Non-pigmented ciliary epithelial cell (primary cell): ENCODE measurements at regions not wholly inside any gene's neighbourhood (a gene's known extent, or its start where the extent isn't known, plus 50 kb on each side); places are given as distances from the start of the nearest gene placed in this dataset.
"Not testable (repeated sequence)": the region's sequence is repeated elsewhere in the genome, so short reads cannot be mapped to it uniquely, and the experiment has no call there.

ENCODE experiments used
- DNase-seq: peaks from one replicate; pipeline ENCODE4 v3.0.0-alpha.2; 2010; ENCODE audit warnings: low read depth

DNA sequence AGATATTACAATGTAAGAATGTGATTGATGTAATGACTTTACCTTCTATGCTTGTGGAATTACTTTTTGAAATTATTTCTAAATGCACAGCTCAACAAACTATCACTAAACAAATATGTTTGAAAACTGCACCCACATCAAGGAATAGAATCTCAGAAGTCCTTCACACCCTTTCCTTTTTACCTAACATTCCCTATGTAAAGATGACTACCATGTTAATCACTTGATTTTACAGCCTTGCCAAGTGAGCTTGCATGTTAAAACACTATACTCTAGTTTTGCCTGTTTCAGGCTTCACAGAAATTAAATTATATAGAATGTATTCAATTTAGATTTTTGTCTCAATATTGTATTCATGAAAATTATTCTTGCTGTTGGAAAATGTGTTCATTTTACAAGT lies 1169.4 kb upstream of the CELF2 start:
- DNase-seq = no peak

DNA sequence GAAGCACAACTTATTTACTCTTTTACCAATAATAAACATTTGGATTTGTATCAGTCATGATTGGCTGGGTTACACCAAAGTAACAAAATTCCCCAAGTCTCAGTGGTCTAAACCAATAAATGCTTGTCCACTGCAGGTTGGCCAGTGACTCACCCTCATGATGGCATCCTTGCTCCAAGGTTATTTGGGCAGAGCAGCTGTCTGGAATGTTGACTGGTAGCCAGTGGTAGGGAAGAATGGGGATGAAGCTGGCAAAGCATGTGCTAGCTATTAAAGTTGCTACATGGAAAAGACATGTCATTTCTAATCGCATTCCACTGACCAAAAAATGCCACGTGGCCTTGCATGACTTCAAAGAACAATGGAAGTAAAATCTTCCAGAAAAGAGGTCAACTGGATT lies 1168.7 kb upstream of the CELF2 start:
- no peak for DNase-seq

DNA sequence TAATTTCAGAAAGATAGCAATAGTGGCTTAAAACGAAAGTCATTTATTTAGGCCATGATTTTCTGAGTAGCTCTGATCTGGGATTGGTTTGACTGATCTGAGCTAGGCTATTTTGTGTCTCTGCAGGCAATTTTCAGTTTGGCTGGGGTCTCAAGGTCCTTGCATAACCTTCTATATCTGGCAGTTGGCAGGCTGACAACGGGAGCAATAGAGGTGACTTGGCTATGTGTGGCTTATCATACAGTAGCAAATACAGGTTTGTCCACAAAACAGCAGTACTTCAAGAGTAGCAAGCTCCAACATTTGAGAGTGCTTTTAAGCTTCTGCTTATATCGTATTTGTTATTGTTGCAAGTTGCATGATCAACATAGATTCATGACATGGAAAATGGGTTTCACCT lies 1167.3 kb upstream of the CELF2 start:
- no peak for DNase-seq

DNA sequence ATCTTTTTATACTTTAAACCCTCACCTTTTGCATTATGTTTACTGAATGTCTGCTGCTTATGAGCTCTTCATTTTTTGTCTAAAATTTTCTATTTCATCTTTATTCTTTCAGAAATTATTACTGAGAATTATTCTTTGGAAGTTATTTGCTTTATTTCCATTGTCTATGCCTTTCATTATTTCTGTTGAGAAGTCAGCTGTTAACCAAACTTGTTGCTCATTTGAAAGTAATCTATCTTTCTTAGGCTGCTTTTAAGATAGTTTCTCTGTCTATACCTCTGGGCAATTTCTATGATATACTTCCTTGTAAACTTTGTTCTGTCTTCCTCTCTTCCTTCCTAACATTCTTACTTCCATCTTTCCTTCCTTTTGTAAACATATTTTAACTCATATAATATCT lies 1165.9 kb upstream of the CELF2 start:
- DNase-seq = no peak

DNA sequence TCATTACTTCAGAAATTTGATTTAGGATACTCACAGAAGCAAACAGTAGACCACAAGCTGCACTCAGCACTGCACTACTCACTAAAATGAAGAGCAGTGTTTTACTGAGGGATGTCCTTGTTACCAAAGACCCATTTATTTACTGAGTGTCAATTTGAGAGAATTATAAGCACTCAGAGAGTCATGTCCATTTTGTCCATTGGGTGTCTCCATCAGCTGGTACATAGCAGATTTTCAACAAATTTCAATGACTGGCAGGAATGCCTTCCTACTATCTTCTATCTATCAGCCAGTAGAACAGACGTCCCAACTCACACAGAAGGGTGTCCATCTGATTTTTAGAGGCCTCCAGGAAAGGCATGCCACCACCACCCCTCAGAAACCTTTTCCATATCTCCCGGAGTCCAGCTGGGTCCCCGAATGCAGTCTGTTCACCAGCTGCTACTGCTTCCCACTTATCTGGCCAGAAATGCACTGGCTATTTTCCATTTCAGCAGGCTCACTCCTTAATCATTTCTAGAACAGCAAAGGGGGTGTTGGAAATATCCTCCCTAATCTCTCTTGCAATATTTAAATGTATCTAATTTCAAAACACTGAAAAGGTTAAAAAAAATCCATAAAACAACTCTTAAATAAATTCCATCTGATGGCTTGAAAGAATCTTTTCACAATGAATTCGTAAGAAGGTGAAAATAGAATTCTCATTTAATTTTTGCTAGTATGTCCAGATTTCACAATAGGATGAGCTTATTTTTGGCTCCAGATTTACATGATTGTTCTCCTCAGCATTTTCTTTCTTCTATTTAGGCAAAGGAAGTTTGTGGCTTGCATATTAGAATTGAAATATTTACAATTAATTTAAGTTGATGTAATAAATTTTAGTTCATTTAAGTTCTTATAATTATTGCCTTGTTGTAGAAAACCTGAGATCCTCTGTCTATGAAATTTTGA lies 1164.0 kb upstream of the CELF2 start:
- DNase-seq = no peak

DNA sequence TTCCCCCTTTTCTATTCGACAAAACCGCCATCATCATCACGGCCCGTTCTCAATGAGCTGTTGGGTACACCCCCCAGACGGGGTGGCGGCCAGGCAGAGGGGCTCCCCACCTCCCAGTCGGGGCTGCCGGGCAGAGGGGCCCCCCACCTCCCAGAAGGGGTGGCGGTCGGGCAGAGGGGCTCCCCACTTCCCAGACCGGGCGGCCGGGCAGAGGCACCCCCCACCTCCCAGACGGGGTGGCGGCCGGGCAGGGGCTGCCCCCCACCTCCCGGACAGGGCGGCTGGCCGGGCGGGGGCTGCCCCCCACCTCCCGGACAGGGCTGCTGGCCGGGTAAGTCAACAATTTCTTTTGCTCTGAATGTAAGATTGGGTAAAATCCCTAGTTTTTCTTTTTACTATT lies 1162.2 kb upstream of the CELF2 start:
- DNase-seq = not testable (repeated sequence)

DNA sequence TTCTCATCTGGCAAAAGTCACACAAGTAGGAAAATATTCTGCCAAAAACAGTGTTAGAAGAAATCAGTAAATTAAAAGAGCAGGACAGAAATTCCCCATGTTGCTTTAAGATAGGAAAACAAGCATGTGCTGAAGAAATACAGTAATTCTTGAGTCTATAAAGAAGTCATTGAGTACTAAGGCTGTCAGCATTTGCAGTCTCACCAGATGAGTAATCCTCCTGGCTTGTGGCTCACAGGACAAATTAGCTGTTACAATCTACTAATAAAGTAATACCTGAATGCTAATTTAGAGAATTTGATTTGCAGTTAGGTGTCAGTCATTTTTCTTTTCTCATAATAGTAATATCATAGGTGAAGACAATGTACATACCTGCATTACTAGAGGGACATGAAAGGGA lies 1158.9 kb upstream of the CELF2 start:
- DNase-seq = no peak

DNA sequence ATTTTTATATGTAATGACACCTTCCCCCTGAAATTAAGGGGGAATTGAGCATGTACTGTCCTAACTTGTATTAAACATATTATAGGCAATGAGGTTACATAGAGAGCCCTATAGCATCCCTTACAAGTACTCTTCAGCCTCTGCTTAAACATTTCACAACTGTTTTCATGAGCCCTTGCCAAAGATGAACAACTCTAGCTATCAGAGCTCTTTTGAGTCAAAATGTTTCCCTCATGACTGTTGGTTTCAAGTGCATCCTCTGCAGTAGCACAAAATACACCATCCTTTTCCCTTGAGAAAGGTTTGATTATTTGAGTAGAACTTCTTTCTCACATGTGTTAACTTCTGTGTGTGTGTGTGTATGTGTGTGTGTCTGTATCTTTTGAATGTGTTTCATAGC lies 1157.6 kb upstream of the CELF2 start:
- no peak for DNase-seq

DNA sequence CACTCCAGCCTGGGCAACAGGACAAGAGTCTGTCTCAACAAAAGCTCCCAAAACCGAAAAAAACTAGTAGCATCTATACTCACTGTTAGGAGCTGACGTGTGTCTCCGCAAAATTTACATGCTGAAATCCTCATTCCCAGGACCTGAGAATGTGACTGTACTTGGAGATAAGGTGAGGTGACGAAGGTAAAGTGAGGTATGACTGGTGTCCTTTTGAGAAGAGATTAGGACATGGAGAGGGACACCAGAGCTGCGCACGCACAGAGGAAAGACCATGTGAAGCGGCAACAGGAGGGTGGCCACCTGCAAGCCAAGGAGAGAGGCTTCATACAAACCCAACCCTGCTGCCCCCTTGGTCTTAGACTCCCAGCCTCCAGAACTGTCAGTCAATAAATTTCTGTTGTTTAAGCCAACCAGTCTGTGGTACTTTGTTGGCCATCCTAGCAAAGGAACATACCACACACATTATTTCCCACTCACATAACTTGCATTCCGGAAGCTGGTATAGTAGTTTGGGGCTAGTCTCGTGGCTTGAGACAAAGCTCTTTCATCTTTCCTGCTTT lies 1154.0 kb upstream of the CELF2 start:
- no peak for DNase-seq

DNA sequence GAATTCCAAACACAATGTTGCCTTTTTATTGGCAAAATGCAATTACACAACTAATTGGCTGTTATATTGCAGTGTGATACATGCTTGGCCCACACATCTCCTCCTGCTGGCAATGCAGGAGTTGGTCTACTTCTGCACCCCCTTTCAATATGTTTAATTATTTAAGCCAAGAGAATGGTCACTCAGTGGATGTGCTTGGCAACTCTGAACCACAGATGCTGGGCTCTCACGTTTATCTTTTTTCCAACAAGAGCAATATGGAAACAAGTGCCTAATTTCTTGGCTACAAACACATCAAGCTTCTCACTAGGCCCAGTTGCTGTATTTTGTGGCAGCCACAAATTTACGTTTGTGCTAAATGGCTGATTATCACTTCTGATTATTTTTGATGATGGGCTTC lies 1149.2 kb upstream of the CELF2 start:
- no peak for DNase-seq

DNA sequence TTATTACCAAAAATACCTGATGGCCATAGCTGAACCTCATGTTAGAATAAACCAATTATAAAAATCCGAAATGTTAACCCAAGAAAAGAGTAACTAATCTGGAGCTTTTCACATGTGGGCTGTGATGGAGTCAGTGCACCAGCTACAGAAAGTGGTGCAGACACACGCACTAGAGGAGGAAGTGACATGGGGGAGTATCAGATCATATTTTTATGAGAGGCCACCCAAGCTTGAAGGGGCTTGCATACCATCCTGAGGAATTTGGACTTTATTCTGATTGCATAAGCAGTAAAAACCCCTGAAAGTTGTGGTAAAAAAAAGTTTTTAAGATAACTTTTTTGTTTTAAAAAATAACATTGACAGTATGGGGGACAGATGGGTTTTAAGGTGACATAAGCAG lies 1148.5 kb upstream of the CELF2 start:
- DNase-seq = no peak

DNA sequence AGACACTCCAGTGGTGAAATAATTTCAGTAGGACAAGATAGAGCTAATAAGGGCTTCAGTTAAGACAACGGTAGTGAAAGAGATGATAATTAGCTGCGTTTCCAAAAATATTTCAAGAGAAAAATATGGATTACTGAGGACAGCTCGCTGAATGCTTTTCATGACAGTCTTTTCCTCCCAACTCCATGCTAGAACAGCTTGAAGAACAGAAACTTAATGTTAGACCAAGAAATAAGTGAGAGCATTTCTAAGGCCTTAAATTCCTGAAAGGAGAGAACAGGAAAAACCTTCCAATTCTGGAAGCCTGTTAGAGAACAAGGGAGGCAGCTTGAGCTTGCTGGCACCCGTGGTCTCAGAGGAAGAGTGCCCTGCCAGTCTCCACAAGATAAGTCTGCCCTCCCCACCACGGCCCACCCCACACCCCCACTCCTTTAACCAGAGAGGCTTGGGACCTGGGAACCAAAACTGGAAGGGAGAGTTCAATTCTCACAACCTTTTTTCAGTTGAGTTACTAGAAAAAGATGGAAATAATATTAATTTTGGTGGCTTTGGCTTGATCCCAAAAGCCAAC lies 1148.0 kb upstream of the CELF2 start:
- DNase-seq = no peak

DNA sequence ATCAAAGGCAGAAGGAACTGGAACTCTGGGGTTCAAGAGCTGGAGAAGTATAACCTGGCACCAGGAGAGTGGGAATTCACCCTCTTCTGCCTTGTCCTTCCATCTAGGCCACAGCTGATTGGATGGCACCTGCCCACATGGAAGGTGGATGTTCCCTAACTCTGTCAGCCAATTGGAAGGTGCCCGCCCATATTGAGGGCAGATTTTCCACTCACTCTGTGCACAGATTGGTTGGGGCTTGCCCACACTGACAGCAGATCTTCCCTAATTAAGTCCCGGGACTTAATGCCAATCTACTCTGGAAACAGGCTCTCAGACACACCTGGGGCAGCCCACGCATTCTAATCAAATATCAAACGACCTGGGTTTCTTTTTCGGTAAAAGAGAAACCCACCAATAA lies 1142.3 kb upstream of the CELF2 start:
- DNase-seq = no peak

DNA sequence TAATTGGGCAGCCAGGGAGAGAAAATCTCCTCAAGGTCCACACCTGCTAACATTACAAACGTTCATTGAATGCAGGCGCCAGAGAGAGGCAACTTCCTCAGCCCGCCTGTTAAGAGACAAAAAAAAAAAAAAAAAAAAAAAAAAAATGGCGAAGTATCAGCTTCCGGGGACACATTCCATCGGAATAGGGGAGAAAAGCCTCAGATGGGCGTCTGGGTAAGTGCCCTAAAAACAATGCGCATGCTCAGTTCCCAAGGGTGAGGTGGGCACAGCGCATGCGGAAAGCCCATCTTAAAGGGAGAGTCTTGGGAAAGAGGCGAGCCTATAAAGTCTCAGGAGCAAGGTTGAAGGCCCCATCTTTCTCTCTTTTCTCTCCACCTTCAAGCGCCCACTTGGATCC lies 1139.7 kb upstream of the CELF2 start:
- DNase-seq = no peak

DNA sequence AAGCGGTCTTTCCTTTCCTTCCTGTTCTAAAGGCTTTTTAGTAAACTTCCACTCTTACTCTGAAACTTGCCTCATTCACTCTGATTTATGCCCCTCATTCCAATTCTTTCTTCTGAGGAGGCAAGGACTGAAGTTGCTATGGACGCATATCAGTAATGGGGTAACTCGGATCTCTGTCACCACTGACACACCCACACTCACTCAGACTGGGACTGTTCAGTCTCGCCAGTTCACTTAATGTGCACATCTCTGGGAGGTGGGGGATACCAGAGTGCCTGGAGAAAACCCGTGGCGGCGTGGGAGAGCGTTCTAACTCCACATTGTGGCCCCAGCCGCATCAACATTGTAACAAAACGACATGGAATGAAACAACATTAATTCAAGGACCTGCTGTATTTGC lies 1139.3 kb upstream of the CELF2 start:
- DNase-seq = no peak

DNA sequence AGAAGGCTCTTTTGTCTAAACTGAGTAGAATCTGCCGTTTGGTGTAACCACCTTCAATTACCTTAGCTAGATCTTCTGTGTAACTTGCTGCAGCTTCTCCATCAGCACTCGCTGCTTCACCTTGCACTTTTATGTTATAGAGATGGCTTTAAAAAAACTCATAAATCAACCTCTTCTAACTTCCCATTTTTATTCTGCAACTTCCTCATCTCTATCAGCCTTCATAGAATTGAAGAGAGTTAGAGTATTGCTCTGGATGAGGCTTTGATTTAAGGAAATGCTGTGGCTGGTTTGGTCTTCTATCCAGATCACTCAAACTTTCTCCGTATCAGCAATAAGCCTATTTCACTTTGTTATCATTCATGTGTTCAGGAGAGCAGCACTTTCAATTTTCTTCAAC lies 1131.9 kb upstream of the CELF2 start:
- no peak for DNase-seq

DNA sequence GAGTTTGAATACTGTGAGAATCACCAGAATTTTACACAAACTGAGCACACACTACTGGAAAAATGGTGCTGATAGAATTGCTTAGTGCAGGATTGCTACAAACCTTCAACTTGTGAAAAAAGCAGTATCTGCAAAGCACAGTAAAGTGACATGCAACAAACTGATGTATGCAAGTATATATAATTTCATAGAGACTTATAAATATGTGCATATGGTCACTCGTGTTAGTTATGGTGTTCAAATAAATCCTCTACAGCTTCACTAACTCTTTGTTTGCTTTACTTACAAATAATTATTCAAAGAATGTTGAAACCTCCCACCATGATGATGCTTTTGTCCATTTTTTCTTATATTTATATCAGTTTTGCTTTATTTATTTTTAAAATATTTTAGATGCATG lies 1130.9 kb upstream of the CELF2 start:
- no peak for DNase-seq

DNA sequence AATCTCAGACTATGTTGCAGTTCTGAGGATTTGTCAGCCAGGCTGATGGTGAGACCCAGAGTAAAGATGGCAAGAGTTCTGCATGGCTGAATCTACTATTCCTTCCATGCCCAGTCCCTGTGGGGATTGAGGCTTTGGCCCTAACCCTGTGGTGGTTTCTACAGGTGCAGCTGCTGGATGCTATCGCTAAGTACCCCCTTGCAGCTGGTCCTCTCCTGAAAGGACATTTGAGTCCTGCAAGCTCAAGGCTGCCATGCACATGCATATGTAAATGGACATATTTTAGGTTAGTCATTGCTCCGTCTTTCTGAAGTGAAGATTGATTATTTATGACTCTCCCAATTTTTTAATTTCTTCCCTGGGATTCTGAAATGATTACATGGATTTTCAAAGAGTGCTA lies 1122.2 kb upstream of the CELF2 start:
- no peak for DNase-seq

DNA sequence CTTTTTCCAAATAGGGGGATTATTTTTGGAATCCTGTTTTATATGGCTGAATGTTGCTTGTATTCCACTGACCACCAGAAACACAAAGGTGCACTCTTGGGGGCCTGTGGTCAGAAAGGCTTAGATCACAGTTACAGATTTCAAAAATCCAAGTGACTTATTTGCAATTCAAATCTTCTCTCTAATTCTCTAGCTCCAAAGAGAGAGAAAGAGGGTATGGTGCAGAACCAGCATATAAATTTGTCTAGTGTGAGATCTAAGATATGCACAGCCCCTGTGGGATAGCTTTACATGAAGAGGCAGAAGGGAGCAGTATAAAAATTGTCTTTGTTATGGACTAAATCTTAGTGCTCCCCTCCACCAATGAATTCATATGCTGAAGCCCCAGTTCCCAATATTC lies 1121.7 kb upstream of the CELF2 start:
- no peak for DNase-seq

DNA sequence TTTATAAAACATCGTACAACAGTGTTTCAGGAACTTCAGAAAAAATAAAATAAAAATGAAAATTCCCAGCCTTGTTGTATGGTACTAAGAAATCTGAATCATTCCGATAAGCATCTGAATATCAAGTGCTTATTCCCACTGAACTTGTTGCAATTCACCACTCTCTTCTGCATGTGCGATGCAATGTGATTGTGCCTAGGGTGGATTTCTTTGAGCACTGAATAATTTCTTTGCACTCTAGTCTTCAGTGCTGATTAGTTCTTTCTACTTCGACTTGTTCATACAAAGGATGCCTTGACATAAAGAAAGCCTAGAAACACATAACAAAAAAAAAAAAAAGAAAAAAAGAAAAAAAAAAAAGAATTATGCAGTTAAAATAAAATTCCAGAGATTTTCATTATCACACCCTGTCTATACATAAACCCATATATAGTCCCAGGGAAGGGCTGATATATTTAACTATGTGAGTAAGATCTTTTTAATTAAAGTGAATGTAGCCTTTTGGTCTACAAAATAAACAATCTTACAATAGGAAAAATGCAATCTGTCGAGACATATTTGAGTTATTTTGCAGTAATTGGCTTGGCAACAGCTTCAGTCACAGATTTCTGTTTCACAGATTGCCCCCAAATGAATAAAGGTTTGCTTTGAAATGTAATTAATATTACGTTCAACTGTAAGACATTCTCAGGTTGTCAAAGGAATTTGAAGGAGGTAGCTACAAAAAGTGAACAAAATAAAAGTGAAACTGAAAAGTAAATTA lies 1118.9 kb upstream of the CELF2 start:
- DNase-seq = no peak

DNA sequence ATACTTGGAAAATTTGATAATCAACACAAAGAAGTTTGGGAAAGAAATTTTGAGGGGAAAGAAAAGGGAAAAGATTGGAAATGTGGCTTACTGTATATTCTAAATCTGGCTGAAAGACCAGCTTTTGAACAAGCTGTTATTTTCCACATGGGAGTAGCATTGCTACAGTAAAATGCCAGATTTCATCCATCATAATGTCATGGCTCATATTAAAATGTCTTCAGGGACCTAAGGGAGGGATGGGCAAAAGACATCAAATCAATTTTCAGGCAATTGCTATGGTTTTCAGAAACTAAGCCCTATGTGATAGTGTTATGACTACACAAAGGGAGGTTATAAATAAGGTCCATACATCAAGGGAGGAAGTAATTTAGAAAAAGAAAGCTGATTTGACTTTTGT lies 1116.9 kb upstream of the CELF2 start:
- DNase-seq = no peak

DNA sequence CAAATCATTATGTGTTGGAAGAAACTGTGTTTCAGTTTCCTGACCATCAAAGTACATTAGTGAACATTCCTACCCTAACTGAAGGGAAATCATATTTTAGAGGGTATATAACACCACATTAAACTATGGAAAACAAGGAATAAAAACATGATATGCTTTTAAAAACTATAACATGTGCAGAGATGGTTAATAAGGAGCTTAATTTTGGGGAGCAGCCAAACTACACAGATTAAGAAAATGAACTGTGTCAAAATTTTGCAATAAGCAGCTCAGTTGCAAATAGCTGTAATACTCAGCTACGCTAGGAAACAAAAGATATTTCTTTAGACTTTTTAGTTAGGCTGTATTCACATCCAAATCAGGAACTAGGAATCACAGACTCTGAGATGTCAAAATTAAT lies 1115.7 kb upstream of the CELF2 start:
- no peak for DNase-seq

DNA sequence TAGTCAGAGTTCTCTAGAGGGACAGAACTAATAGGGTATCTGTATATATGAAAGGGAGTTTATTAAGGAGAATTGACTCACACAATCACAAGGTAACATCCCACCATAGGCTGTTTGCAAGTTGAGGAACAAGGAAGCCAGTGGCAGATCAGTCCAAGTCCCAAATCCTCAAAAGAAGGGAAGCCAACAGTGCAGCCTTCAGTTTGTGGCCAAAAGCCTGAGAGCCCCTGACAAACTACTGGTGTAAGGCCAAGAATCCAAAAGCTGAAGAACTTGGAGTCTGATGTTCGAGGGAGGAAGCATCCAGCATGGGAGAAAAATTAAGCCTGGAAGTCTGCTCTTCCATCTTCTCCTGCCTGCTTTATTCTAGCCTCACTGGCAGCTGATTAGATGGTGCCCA lies 1107.2 kb upstream of the CELF2 start:
- DNase-seq = no peak
